Fibroblast of villous mesenchyme (primary cell): ENCODE measurements at regions not wholly inside any gene's neighbourhood (a gene's known extent, or its start where the extent isn't known, plus 50 kb on each side); places are given as distances from the start of the nearest gene placed in this dataset.

Experiments used
- DNase-seq: peaks from one replicate; pipeline ENCODE4 v3.0.0-alpha.2; 2010; ENCODE audit warnings: low read depth
- H3K4me3 ChIP-seq: 2 replicates; pipeline ENCODE4 v1.5.1; 2011; ENCODE audit warnings: low read depth, mild to moderate bottlenecking, low read length
- TF ChIP-seq, protein P1 (sequence below): IDR thresholded peaks from 2 replicates; pipeline ENCODE4 v1.5.1; 2012; ENCODE audit warnings: low read depth, mild to moderate bottlenecking, low read length; ENCODE audit not compliant: insufficient read depth

DNA sequence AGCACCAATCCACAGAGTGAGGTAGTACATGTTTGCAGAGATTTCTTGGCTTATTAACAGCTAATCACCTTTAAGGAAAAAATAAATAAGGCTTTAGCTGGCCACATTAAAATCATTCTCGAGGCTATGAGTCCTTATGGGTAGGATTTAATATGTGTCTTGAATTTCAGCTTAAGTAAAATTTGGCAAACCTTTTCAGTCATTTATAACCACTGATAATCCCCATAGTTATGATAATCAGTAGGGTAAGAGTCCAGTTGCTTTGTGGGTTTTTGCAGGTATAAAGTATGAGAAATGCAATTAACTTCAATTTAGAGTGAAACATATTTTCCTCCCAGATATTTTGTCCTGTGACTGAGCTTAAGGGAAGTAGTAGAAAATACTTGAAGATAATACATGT is 1458.9 kb upstream of the FLRT2 start:
- DNase-seq: no peak
- TF ChIP-seq, protein P1, sequence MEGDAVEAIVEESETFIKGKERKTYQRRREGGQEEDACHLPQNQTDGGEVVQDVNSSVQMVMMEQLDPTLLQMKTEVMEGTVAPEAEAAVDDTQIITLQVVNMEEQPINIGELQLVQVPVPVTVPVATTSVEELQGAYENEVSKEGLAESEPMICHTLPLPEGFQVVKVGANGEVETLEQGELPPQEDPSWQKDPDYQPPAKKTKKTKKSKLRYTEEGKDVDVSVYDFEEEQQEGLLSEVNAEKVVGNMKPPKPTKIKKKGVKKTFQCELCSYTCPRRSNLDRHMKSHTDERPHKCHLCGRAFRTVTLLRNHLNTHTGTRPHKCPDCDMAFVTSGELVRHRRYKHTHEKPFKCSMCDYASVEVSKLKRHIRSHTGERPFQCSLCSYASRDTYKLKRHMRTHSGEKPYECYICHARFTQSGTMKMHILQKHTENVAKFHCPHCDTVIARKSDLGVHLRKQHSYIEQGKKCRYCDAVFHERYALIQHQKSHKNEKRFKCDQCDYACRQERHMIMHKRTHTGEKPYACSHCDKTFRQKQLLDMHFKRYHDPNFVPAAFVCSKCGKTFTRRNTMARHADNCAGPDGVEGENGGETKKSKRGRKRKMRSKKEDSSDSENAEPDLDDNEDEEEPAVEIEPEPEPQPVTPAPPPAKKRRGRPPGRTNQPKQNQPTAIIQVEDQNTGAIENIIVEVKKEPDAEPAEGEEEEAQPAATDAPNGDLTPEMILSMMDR: no peak
- no peak overlapping the region for H3K4me3 ChIP-seq

DNA sequence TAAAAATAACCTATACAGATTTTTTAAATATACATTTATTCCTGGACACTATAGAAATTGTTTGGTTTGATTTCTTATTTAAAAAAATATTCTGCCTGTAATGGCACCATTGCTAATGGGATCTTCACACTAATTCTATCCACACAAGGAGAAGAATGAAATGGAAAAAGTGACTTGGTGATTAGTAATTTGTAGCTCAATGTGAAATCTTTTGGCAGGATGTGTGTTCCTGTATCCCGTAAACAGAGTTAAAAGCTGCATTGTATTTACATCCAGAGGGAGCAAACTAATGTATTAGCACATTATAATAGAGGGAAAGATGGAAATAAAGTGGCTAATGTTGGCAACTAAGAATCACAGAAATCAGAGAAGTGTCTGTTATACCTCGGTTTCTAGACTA is 1455.3 kb upstream of the FLRT2 start:
- no peak for DNase-seq
- H3K4me3 ChIP-seq: no peak overlapping the region
- TF ChIP-seq, protein P1: no peak

DNA sequence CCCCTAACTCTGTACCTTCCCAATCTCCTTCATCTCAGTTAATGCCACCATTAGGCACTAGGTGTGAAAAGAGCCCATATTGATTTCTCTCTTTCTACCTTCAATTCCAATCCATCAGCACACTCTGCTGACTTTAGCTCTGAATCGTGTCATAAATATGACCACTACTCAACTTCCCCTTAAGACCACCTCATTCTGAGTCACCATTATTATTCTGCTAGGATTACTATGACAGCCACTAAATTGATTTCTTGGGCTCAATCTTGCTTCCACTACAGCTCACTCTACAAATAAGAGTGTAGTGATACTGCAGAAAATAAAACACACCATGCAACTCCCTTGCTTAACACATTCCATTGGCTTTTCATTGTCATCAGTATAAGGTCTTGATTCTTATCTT is 1449.0 kb upstream of the FLRT2 start:
- TF ChIP-seq, protein P1: no peak
- DNase-seq: no peak

DNA sequence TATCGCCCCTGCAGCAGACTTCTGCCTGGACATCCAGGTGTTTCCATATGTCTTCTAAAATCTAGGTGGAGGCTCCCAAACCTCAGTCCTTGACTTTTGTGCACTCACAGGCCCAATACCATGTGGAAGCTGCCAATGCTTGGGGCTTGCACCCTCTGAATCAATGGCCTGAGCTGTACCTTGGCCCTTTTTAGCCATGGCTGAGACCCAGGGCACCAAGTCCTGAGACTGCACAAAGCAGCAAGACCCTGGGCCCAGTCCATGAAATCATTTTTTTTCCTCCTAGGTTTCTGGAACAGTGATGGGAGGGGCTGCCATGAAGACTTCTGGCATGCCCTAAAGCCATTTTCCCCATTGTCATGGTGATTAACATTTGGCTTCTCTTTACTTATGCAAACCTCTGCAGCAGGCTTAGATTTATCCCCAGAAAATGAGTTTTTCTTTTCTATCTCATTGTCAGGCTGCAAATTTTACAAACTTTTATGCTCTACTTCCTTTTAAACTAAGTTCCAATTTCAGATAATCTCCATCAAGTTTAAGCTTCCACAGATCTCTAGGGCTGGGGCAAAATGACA is 1445.8 kb upstream of the FLRT2 start:
- DNase-seq: no peak
- TF ChIP-seq, protein P1: no peak
- H3K4me3 ChIP-seq: no peak overlapping the region

More for the DNA sequence above, 1449.0 kb upstream of the FLRT2 start:
- H3K4me3 ChIP-seq: no peak overlapping the region

- DNase-seq: no peak
- TF ChIP-seq, protein P1: no peak
- no peak overlapping the region for H3K4me3 ChIP-seq
Measured at GRCh38 chr14:84085493-84085892, 1444.5 kb upstream of the FLRT2 start.

- DNase-seq: no peak
- H3K4me3 ChIP-seq: no peak overlapping the region
- TF ChIP-seq, protein P1: no peak
Measured at GRCh38 chr14:84086714-84087113, 1443.2 kb upstream of the FLRT2 start.

GRCh38 chr14:84087986-84088531 is 1441.9 kb upstream of the FLRT2 start:
- DNase-seq: peak; percentile 80
- TF ChIP-seq, protein P1: no peak
- H3K4me3 ChIP-seq: no peak overlapping the region
